PC-3 (cell line): ENCODE measurements at regions not wholly inside any gene's neighbourhood (a gene's known extent, or its start where the extent isn't known, plus 50 kb on each side); places are given as distances from the start of the nearest gene placed in this dataset.

Source experiments
- EZH2 ChIP-seq: fragments of 300-600 bp; sonication (generic); IDR thresholded peaks from one replicate; pipeline ENCODE4 v1.6.1; 2017; ENCODE audit warnings: antibody characterized with exemption, mild to moderate bottlenecking, low read length; ENCODE audit not compliant: unreplicated experiment
- EZH2phosphoT487 ChIP-seq: fragments of 300-600 bp; sonication (generic); IDR thresholded peaks from 2 replicates; pipeline ENCODE4 v1.6.1; 2018; ENCODE audit warnings: mild to moderate bottlenecking, antibody characterized with exemption, low read length, borderline replicate concordance
- TF ChIP-seq, protein P1 (sequence below): fragments of 300-600 bp; sonication (generic); conservative IDR thresholded peaks from 2 replicates; pipeline ENCODE4 v1.5.1; 2017; ENCODE audit warnings: antibody characterized with exemption, low read depth, mild to moderate bottlenecking, low read length

DNA sequence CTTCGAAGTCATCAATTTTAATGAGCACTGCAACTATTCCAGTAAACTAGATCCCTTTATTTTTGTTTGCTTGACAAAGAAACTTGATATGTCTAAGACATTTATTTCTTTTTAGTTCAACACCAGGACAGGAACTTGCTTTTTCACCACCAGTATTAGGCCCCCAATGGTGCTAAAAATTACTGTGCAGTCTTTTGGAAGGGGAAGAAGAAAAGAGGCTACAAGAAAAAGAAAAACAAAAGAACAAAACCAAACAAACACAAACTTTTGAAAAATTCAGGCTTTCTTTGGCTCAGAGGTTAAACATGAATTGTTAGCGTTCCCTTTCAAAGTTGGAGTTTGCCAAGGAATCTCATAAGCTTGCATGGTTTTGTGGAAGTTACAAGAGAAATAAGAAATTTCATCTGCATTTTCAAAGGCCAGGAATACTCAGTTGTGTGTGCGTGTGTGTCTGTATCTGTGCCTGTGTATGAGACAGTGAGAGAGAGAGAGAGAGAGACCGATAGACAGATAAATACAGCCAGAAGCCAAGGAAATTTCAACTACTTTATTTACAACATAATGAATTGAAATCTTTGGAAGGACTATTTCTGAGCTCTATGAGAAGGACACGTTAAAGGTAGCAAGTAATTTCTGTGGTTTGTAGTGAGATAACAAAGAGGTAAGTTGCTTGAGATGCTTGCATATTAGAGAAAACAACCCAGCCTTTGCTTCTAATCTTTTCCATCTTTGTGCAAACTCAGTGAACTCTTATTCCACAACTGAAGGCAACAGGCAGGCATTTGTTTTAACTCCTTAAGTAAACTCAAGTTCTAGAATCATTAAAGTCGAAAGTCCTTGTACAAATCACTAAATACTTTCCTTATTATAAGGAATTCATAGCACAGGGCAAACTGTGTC is 171.0 kb upstream of the CITED2 start:
- TF ChIP-seq, protein P1, sequence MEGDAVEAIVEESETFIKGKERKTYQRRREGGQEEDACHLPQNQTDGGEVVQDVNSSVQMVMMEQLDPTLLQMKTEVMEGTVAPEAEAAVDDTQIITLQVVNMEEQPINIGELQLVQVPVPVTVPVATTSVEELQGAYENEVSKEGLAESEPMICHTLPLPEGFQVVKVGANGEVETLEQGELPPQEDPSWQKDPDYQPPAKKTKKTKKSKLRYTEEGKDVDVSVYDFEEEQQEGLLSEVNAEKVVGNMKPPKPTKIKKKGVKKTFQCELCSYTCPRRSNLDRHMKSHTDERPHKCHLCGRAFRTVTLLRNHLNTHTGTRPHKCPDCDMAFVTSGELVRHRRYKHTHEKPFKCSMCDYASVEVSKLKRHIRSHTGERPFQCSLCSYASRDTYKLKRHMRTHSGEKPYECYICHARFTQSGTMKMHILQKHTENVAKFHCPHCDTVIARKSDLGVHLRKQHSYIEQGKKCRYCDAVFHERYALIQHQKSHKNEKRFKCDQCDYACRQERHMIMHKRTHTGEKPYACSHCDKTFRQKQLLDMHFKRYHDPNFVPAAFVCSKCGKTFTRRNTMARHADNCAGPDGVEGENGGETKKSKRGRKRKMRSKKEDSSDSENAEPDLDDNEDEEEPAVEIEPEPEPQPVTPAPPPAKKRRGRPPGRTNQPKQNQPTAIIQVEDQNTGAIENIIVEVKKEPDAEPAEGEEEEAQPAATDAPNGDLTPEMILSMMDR, result no peak
- TF ChIP-seq EZH2phosphoT487, result no peak
- no peak for TF ChIP-seq EZH2
